RWPE2 (cell line): ENCODE measurements at regions not wholly inside any gene's neighbourhood (a gene's known extent, or its start where the extent isn't known, plus 50 kb on each side); places are given as distances from the start of the nearest gene placed in this dataset.

Source experiments
- ATAC-seq: fragments of 200-7000 bp; cut with Tn5 transposase; 3 replicates; pipeline ENCODE4 v1.9.1; 2021; ENCODE audit warnings: low read depth
- DNase-seq: peaks from one replicate; pipeline ENCODE4 v3.0.0-alpha.2; 2020; ENCODE audit warnings: low spot score
- H3K27ac ChIP-seq: fragments of 450-650 bp; 2 replicates; pipeline ENCODE4 v1.5.1; 2017; ENCODE audit warnings: mild to moderate bottlenecking; ENCODE audit not compliant: poor library complexity, severe bottlenecking
- H3K27me3 ChIP-seq: fragments of 250-450 bp; sonication (Bioruptor Pico); 2 replicates; pipeline ENCODE4 v1.5.1; 2021; ENCODE audit warnings: mild to moderate bottlenecking, moderate library complexity; ENCODE audit not compliant: insufficient read depth, poor library complexity, severe bottlenecking
- H3K36me3 ChIP-seq: fragments of 250-450 bp; sonication (Bioruptor Pico); 2 replicates; pipeline ENCODE4 v1.5.1; 2020; ENCODE audit warnings: low read depth, mild to moderate bottlenecking, moderate library complexity
- H3K4me1 ChIP-seq: fragments of 250-450 bp; sonication (Bioruptor Pico); 2 replicates; pipeline ENCODE4 v1.5.1; 2021; ENCODE audit warnings: mild to moderate bottlenecking, moderate library complexity; ENCODE audit not compliant: insufficient read depth, poor library complexity, severe bottlenecking
- H3K4me3 ChIP-seq: fragments of 250-450 bp; sonication (Bioruptor Pico); 2 replicates; pipeline ENCODE4 v1.5.1; 2021; ENCODE audit warnings: mild to moderate bottlenecking, moderate library complexity; ENCODE audit not compliant: severe bottlenecking
- H3K9me3 ChIP-seq: fragments of 250-450 bp; sonication (Bioruptor Pico); 2 replicates; pipeline ENCODE4 v1.5.1; 2021; ENCODE audit warnings: mild to moderate bottlenecking, moderate library complexity; ENCODE audit not compliant: severe bottlenecking
- CTCF ChIP-seq: fragments of 450-650 bp; IDR thresholded peaks from one replicate; pipeline ENCODE4 v1.5.1; 2017; ENCODE audit warnings: mild to moderate bottlenecking, moderate library complexity; ENCODE audit not compliant: poor library complexity, severe bottlenecking

DNA sequence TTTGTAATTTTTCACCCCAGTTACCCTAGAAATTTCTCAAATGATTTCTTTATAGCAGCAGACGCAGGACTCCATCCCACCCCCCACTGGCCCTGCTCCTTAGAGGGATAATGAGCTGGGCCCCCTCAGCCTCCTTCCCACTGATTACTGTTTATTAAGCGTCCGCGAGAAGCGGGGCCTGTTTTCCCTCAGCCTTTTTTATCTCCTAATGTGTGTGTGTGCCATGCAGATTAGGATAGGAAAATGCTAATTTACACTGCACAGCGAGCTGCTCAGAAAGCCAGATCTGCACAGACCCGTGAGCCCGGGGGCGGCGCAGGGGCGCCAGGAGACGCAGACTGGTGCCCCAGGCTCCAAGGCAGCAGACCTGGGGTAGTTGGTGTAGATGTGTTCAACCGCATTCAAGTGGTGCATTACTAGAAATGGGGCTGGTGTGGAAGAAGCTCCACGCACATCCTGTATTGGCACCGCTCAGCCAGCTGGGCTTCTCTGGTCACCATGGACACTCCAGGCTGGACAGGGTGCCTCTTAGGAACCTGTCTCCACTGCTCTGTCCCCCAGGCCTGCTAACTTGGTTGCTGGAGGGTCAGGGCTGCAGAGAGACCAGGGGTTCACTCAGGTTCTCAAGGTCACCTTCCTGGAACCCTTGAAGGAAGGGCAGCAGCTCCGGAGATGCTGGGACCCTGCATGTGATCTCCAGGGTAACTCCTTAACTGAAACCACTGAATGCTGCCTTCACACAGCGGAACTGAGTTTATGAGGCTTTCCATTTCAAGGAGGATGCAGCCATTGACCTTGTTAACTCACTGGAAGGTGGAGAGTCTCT lies 256.3 kb downstream of the ERMARD start:
- Histone ChIP-seq H3K9me3 (peaks cover 10% of the 10 kb centered on the region), H3K27ac (no peak overlapping the region)
- no peak for TF ChIP-seq CTCF

DNA sequence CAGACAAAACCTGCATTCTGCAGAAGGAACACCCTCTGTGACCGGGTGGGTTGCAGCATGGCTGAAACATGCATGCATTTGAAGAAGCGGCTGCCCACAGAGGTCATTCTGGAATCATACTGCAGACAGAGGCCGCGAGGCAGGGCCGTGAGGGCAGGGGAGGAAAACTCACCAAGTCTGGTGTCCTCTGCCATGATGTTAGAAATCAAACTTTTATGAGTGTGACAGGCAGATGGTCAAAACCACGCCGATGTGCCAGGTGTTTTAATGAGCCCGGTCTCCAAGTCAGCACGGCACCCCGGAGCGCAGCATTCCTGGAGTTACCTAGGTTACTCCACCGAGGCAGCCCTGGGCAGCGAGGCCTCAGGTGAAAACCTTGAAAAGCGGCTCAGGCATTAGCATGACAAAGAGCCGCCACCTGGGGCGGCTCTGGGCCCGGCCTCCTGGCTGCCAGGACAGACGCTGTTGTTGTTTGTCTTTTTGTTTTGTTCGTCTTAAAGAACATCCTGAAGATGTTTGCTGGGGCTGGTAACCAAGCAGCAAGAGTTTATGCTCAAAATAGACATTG lies 255.6 kb downstream of the ERMARD start:
- TF ChIP-seq CTCF, result no peak
- ATAC-seq (no peak), DNase-seq (no peak)
- Histone ChIP-seq H3K27ac (no peak overlapping the region), H3K36me3 (no peaks in the 10 kb centered on the region), H3K4me1 (no peaks in the 10 kb centered on the region), H3K4me3 (no peak overlapping the region), H3K9me3 (peaks cover 10% of the 10 kb centered on the region), H3K27me3 (no peaks in the 10 kb centered on the region)

More for the DNA sequence above, 256.3 kb downstream of the ERMARD start:
- Histone ChIP-seq H3K4me3 (no peak overlapping the region), H3K36me3 (no peaks in the 10 kb centered on the region), H3K27me3 (no peaks in the 10 kb centered on the region), H3K4me1 (no peaks in the 10 kb centered on the region)
- no peak for DNase-seq
- ATAC-seq, result no peak

DNA sequence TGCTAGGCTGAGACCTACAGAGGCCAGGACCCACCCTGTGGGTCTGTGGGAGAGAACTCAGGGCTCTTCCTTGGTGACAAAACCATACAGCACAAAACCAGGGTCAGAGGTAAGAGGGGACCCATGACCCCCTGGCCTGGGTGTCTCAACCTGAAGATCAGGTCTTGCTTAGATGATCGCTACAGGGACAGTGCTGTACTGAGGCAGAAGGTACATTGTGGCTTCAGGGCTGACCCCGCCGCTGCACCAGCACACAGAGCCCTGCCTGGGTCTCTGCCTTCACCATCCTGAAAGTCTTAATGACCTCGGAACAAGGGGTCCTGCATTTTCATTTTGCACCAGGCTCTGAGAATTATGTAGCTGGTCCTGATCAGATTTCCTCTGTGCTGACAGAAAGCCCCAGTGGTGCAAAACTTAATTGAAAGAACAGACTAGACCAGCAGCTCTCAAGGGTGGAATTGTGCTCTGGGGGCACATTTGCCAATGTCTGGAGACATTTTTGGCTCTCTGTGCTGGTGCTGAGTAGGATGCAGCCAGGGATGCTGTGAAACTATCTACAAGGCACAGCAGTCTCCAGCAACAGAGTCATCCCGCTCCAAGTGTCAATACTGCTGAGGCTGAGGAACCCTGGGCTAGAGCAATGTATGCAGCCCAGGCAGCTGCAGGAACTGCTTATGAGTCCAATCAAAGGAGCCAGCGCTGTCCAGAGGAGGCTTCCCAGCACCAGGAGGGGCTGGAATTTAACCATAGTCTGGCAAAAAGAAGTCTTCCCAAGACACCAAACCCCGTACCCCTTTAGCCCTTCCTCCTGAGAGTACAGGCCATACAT lies 254.9 kb downstream of the ERMARD start:
- DNase-seq, result no peak
- Histone ChIP-seq H3K27me3 (no peaks in the 10 kb centered on the region), H3K27ac (no peak overlapping the region), H3K36me3 (no peaks in the 10 kb centered on the region), H3K4me3 (no peak overlapping the region), H3K4me1 (no peaks in the 10 kb centered on the region), H3K9me3 (peaks cover 10% of the 10 kb centered on the region)
- no peak for TF ChIP-seq CTCF
- no peak for ATAC-seq

- DNase-seq (no peak), ATAC-seq (no peak)
- H3K27me3 ChIP-seq, result no peaks in the 10 kb centered on the region
- TF ChIP-seq CTCF, result no peak
- no peak overlapping the region for H3K4me3 ChIP-seq
- H3K36me3 ChIP-seq, result no peaks in the 10 kb centered on the region
- peaks cover 14% of the 10 kb centered on the region for H3K9me3 ChIP-seq
- H3K4me1 ChIP-seq, result no peaks in the 10 kb centered on the region
- no peak overlapping the region for H3K27ac ChIP-seq
These were observed 254.2 kb downstream of the ERMARD start for GRCh38 chr6:170005665-170006064.
